GM18517 (cell line): ENCODE measurements at regions not wholly inside any gene's neighbourhood (a gene's known extent, or its start where the extent isn't known, plus 50 kb on each side); places are given as distances from the start of the nearest gene placed in this dataset.

Experiments used
- ATAC-seq: cut with Tn5 transposase; IDR thresholded peaks from one replicate; pipeline ENCODE4 v1.9.1; 2021; ENCODE audit warnings: mild to moderate bottlenecking, moderate library complexity; ENCODE audit not compliant: unreplicated experiment

DNA sequence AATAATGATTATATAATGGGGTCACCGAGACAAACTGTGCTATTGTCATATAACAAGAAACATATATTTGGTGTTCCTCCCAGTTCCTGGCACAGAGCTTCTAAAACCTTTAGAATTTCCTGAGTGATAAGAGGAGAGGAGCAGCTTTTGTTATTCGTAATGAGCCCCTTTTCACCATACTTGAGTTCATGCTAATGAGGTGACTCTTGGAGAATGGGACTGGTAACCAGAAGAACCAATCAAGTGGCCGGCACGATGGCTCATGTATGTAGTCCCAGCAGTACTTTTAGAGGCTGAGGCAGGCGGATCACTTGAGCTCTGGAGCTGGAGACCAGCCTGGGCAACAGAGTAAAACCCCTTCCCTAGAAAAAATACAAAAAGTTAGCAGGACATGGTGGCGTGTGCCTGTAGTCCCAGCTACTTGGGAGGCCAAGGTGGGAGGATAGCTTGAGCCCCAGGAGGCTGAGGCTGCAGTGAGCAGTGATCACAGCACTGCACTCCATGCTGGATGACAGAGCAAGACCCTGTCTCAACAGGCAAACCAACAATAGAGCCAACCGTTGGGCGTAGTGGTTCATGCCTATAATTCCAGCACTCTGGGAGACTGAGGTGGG is 62.7 kb upstream of the FTH1 start:
- no peak for ATAC-seq

DNA sequence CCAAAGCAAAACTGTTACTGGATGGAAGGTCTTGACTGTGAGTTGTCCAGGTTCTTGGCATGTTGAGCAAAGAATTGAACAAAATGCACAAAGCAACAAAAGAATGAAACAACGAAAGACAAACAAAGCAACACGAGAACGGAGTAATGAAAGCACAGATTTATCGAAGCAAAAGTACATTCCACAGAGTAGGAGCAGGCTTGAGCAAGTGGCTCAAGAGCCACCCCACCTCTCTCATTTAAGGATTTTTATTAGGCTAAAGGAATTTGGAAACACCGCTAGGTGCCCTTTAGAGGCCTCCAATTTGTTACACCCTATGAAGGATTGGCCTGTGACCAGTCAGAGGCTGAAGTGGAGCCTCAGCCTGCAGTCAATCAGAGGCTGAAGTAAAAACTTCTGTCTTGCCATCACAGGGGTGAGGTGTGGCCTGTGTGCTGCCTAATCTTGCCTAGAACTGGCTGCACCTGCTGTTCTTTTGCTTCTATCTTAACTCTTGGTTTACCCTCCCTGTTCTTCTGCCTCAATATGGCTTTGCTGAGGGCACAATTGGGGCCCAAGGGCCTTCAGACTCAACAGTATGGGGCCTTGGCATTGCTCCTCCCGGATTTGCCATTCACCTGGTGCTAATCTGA is 59.4 kb upstream of the FTH1 start:
- ATAC-seq, result no peak

DNA sequence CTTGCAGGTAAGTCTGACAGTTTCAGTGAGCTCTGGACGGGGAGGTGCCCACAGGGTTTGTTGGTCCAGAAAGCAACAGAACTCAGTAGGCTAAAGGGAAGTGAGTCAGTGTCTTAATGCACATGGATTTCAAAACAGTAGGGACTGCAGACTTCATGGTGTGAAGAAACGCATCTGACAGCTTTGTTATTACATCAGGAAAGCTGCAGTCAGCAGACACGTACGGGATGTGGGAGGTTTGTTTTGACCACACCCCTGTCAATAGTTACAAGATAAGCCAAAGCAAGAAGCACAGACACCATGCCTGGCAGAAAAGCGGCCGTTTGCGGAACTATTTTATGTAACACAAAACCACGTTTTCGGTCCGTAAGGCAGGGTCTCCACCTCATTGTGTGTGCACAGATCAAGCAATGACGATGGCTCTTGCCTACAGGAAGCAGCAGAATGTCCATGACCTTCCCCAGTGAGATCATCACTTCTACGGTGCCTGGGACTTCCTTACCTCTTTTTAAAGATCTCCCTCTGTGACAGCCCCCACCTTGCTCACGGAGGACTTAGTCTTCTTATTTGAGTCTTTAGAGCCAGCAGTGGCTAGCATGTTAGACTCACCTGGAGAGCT is 58.2 kb upstream of the FTH1 start:
- peak; percentile 72 for ATAC-seq

DNA sequence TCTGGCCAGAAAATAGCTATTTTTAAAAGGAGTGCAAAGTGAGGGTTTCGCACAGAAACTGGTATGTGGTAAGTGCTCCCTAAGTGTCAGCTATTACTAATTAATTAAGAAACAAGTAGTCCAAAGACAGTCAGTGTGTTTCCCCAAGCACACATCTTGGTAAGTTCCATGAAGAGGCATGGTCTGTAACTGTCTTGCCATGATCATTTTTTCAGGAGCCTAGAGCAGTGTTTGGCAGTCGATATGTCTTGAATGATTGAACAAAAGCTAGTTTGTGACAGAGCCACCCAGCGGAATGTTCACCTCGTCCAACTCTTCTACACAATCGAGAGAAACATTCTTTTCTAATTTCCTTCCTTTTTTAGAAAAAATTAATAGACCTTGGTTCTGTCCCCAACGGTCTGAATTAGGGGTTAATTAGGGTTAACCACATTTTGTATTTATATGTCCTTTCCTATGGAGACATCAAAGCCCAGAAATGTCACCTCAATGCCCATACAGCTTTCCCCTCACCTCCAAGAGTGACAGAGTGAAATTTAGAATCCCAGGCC is 57.6 kb upstream of the FTH1 start:
- ATAC-seq, result no peak

DNA sequence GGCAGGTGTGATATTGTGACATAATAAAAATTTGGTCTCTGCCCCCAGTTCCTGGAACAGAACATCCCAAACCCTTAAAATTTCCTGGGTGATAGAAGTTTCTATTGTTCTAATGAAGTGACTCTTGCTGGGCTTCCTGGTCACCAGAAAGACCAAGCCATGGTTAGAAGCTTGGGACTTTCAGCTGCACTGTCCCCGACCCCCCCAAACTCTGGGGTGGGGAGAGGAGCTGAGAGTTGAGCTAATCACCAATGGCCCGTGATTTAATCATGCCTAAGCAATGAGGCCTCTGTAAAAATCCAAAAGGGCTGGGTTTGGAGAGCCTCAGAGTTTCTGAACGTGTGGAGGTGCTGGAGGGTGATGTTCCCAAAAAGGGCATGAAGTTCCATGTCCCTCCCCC is 54.8 kb upstream of the FTH1 start:
- ATAC-seq, result no peak

DNA sequence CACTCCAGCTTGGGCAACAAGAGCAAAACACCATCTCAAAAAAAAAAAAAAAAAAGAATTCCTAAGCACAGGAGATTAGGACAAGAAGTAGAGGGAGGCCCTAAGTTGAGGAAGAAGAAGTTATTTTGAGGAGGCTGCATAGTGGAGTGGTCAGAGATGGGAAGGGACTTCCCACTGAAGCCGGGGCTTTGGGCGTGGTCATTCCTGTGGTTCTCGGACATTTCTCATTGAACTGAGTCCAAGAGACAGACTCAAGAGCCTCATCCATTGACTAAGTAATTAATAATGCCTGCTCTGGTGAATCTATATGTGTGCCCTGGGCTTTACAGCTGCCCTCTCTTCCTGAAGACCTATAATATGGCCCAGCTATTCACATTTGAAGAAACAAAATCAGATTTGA is 53.2 kb upstream of the FTH1 start:
- ATAC-seq, result no peak

DNA sequence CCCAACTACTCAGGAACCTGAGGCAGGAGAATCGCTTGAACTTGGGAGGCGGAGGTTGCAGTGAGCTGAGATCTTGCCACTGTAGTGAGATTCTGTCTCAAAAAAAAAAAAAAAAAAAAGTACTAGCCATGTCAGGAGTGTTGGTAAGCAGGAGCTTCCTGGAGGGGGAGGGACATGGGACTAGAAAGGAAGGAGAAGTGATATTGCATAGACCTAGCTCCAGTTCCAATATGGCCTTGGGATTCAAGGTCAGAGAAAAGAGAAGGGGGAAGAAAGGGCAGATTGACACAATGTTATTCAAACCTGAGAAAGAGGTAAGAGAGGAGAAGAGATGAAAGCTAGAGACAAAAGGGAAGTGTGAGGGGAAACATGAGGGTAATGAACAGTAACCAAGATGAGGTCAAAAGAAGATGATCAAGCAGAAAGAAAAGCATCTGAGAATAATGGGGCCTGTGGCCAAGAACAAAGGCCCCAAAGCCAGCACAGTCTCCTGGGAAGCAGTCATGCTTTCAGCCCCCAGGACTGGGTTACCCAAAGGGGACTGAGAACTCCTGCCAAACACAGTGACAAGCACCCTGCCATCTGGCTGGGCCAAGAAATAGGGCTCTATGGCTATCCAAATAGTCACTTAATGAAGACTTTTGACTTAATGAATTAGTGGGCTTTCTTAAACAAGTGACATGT is 51.7 kb upstream of the FTH1 start:
- no peak for ATAC-seq

DNA sequence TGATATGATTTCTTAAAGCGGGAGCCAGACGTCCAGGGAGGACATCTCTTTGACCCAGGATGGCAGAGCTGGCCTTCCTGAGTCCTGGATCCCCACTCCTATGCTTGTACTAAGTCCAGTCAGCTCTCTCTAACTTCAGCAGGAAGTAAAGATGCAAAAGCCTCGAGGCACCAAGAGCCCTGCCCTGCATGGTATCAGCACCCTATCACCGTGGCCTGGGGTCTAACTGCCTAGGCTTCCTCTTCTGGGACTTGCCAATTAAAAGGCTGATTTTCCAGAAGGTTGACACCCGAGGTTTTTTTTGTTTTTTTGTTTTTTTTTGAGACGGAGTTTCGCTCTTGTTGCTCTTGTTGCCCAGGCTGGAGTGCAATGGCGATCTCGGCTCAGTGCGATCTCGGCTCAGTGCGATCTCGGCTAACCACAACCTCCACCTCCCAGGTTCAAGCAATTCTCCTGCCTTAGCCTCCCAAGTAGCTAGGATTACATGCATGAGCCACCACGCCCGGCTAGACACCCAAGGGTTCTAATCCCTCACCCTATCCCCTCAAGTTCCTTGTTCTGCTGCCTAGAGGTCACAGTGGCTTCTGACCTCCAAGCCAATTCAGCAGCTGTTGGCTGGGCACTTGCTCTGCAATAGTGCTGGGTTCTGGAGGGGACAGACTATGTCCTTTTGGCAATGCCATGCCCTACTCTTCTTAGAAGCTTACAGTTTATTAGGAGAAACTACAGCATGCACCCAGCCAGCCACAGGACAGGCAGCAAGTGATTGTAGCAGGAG is 50.6 kb upstream of the FTH1 start:
- ATAC-seq, result no peak
